ENCODE measurements at regions not wholly inside any gene's neighbourhood (a gene's known extent, or its start where the extent isn't known, plus 50 kb on each side); places are given as distances from the start of the nearest gene placed in this dataset.

GRCh38 chr16:7182510-7183109 is 150.0 kb upstream of the RBFOX1 start:
- Histone ChIP-seq H3K4me1 (ENCODE audit: control insufficient read depth, insufficient read depth, low read length) (no peaks in the 10 kb centered on the region), H3K27ac (ENCODE audit: extremely low read depth, low read depth, low read length) (no peak overlapping the region), H3K4me3 (ENCODE audit: low read depth, low read length) (no peak overlapping the region), H3K9me3 (ENCODE audit: control insufficient read depth, insufficient read depth, low read depth, low read length) (no peaks in the 10 kb centered on the region), H3K36me3 (ENCODE audit: control insufficient read depth in 2 of 2, insufficient read depth in 1 of 2, low read length in 2 of 2) (no peaks in the 10 kb centered on the region)
- TF ChIP-seq REST (tag by site-specific recombination; IDR thresholded peaks at IDR 0.05) (peak; percentile 90), ZNF791 (tag by site-specific recombination; IDR thresholded peaks at IDR 0.05) (no peak)
- ChIA-PET CTCF (no interaction called here), POLR2A (no interaction called here)

GRCh38 chr16:7177875-7178274 is 154.8 kb upstream of the RBFOX1 start:
- CTCF ChIA-PET = no interaction called here

DNA sequence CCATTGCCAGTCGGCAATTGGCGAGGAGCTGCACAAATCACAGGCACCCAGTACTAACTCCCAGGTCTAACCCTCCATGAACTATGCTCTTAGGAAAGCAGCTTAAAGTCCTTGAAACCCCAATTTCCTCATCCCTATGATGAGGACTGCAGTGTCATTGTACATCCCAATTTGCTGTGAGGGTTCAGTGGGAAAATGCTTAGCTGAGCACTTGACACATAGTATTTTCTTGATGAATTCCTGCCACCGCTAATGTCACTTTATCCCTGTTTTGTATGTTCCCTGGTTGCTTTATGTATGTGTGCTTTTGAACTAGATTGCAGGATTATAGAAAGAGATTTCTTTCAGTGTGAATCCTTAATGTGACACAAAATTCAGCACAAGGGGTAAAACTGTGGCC is 161.5 kb upstream of the RBFOX1 start:
- Histone ChIP-seq H3K36me3 (ENCODE audit: control insufficient read depth in 2 of 2, insufficient read depth in 1 of 2, low read length in 2 of 2) (no peaks in the 10 kb centered on the region), H3K4me1 (ENCODE audit: control insufficient read depth, insufficient read depth, low read length) (no peaks in the 10 kb centered on the region), H3K27ac (ENCODE audit: extremely low read depth, low read depth, low read length) (no peak overlapping the region), H3K9me3 (ENCODE audit: control insufficient read depth, insufficient read depth, low read depth, low read length) (no peaks in the 10 kb centered on the region), H3K4me3 (ENCODE audit: low read depth, low read length) (no peak overlapping the region)
- CTCF ChIA-PET = no interaction called here
- TF ChIP-seq ZFP69B (tag by site-specific recombination; IDR thresholded peaks at IDR 0.05) = no peak
- no peak for TF ChIP-seq ZNF112 (tag by site-specific recombination; IDR thresholded peaks at IDR 0.05)
- no peak for TF ChIP-seq ZBTB48 (tag by site-specific recombination; IDR thresholded peaks at IDR 0.05)
- TF ChIP-seq ZNF169 (tag by site-specific recombination; IDR thresholded peaks at IDR 0.05) = no peak
- no peak for TF ChIP-seq GLI4 (tag by site-specific recombination; IDR thresholded peaks at IDR 0.05)
- TF ChIP-seq REPIN1 (tag by site-specific recombination; IDR thresholded peaks at IDR 0.05; ENCODE audit: low read depth) = no peak
- POLR2A ChIA-PET = no interaction called here

More at GRCh38 chr16:7177875-7178274, 154.8 kb upstream of the RBFOX1 start:
- POLR2A ChIA-PET = interaction anchor here (0.6 kb wide), 1 partner anchor 17 kb away, joined by 6 read pairs; no protein-coding TSS in a partner anchor
- no peak overlapping the region for H3K27ac ChIP-seq (ENCODE audit: extremely low read depth, low read depth, low read length)
- no peaks in the 10 kb centered on the region for H3K4me1 ChIP-seq (ENCODE audit: control insufficient read depth, insufficient read depth, low read length)
- no peaks in the 10 kb centered on the region for H3K9me3 ChIP-seq (ENCODE audit: control insufficient read depth, insufficient read depth, low read depth, low read length)
- H3K4me3 ChIP-seq (ENCODE audit: low read depth, low read length) = no peak overlapping the region
- no peak for TF ChIP-seq ZNF621 (tag by site-specific recombination; IDR thresholded peaks at IDR 0.05)
- no peaks in the 10 kb centered on the region for H3K36me3 ChIP-seq (ENCODE audit: control insufficient read depth in 2 of 2, insufficient read depth in 1 of 2, low read length in 2 of 2)

- Histone ChIP-seq H3K36me3 (ENCODE audit: control insufficient read depth in 2 of 2, insufficient read depth in 1 of 2, low read length in 2 of 2) (no peaks in the 10 kb centered on the region), H3K9me3 (ENCODE audit: control insufficient read depth, insufficient read depth, low read depth, low read length) (no peaks in the 10 kb centered on the region), H3K27ac (ENCODE audit: extremely low read depth, low read depth, low read length) (no peak overlapping the region), H3K4me1 (ENCODE audit: control insufficient read depth, insufficient read depth, low read length) (no peaks in the 10 kb centered on the region), H3K4me3 (ENCODE audit: low read depth, low read length) (no peak overlapping the region)
- ChIA-PET POLR2A (no interaction called here), CTCF (no interaction called here)
- TF ChIP-seq, protein P1, sequence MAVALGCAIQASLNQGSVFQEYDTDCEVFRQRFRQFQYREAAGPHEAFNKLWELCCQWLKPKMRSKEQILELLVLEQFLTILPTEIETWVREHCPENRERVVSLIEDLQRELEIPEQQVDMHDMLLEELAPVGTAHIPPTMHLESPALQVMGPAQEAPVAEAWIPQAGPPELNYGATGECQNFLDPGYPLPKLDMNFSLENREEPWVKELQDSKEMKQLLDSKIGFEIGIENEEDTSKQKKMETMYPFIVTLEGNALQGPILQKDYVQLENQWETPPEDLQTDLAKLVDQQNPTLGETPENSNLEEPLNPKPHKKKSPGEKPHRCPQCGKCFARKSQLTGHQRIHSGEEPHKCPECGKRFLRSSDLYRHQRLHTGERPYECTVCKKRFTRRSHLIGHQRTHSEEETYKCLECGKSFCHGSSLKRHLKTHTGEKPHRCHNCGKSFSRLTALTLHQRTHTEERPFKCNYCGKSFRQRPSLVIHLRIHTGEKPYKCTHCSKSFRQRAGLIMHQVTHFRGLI (tag by site-specific recombination; IDR thresholded peaks at IDR 0.05) = no peak
- TF ChIP-seq ZNF544 (tag by site-specific recombination; IDR thresholded peaks at IDR 0.05) = no peak
- no peak for TF ChIP-seq ZNF549 (tag by site-specific recombination; IDR thresholded peaks at IDR 0.05)
- TF ChIP-seq, protein P2, sequence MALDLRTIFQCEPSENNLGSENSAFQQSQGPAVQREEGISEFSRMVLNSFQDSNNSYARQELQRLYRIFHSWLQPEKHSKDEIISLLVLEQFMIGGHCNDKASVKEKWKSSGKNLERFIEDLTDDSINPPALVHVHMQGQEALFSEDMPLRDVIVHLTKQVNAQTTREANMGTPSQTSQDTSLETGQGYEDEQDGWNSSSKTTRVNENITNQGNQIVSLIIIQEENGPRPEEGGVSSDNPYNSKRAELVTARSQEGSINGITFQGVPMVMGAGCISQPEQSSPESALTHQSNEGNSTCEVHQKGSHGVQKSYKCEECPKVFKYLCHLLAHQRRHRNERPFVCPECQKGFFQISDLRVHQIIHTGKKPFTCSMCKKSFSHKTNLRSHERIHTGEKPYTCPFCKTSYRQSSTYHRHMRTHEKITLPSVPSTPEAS (tag by site-specific recombination; IDR thresholded peaks at IDR 0.05) = no peak
- no peak for TF ChIP-seq ZFP3 (tag by site-specific recombination; IDR thresholded peaks at IDR 0.05; ENCODE audit: low read depth)
- TF ChIP-seq ZNF707 (tag by site-specific recombination; IDR thresholded peaks at IDR 0.05) = no peak
- no peak for TF ChIP-seq ZNF658 (tag by site-specific recombination; IDR thresholded peaks at IDR 0.05)
- no peak for TF ChIP-seq ZNF830 (tag by site-specific recombination; IDR thresholded peaks at IDR 0.05; ENCODE audit: low read depth)
- TF ChIP-seq ZNF311 (tag by site-specific recombination; IDR thresholded peaks at IDR 0.05; ENCODE audit: borderline replicate concordance) = no peak
- no peak for TF ChIP-seq FEZF1 (tag by site-specific recombination; IDR thresholded peaks at IDR 0.05)
- no peak for TF ChIP-seq ZNF37A (tag by site-specific recombination; IDR thresholded peaks at IDR 0.05)
- no peak for TF ChIP-seq SP3 (tag by site-specific recombination; IDR thresholded peaks at IDR 0.05)
- TF ChIP-seq, protein P3, sequence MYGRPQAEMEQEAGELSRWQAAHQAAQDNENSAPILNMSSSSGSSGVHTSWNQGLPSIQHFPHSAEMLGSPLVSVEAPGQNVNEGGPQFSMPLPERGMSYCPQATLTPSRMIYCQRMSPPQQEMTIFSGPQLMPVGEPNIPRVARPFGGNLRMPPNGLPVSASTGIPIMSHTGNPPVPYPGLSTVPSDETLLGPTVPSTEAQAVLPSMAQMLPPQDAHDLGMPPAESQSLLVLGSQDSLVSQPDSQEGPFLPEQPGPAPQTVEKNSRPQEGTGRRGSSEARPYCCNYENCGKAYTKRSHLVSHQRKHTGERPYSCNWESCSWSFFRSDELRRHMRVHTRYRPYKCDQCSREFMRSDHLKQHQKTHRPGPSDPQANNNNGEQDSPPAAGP (tag by site-specific recombination; IDR thresholded peaks at IDR 0.05) = no peak
- TF ChIP-seq ZNF292 (tag by site-specific recombination; IDR thresholded peaks at IDR 0.05; ENCODE audit: borderline replicate concordance, low read depth) = no peak
Observed at GRCh38 chr16:7167626-7168025, 165.0 kb upstream of the RBFOX1 start.

Data from HEK293 (cell line).